ENCODE measurements at regions not wholly inside any gene's neighbourhood (a gene's known extent, or its start where the extent isn't known, plus 50 kb on each side); places are given as distances from the start of the nearest gene placed in this dataset.

GRCh38 chr2:207353836-207354235 lies 175.9 kb upstream of the CREB1 start:
- TF ChIP-seq POLR2A (IDR thresholded peaks at IDR 0.05; ENCODE audit: low read depth, low read length) (no peak), ELK1 (IDR thresholded peaks at IDR 0.05; ENCODE audit: borderline replicate concordance, low read depth, low read length) (no peak)

Measured in IMR-90 (cell line).